ENCODE measurements at regions not wholly inside any gene's neighbourhood (a gene's known extent, or its start where the extent isn't known, plus 50 kb on each side); places are given as distances from the start of the nearest gene placed in this dataset.

DNA sequence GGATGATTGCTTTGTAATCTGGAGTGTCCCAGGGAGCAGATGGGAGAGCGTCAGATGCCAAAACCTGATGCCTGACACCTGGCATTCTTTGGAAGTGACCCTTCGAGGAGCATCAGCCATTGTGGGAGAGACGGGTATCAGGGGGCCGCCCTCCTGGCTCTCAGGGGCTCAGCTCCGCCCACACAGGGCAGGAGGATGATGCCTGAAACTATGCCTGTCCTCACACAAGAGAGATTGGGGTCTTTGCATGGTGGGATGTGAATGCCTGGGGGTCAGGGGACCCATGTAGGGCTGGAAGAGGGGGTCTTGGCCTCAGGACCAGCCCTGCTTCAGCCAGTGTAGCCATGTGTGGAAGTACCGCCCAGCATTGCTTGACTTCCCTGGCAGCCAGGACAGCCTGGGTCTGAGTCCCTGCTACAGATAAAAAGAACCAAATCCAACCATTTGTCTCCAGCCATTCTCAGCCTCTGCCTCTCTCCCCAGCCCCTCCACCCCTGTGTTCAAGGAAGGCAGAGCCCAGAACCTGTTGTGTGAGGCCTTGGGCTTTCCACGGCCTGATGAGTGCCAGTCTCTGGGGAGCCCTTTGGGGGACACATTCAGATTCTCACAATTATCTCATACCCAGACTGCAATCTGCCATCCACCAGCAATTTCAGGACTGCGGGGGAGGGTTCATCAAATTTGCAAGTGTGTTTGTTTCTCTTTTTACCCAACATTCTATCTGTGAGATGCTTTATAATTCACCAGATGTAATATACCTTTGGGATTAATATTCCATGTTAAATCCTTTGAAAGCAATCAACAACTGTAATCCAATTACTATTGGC is 371.2 kb downstream of the PREX1 start:
- no peaks in the 10 kb centered on the region for H3K9me3 ChIP-seq (ENCODE audit: insufficient read depth, low read depth)
- CTCF ChIA-PET: no interaction called here
- no TSS peak for BruUV-seq (replicated peaks)

DNA sequence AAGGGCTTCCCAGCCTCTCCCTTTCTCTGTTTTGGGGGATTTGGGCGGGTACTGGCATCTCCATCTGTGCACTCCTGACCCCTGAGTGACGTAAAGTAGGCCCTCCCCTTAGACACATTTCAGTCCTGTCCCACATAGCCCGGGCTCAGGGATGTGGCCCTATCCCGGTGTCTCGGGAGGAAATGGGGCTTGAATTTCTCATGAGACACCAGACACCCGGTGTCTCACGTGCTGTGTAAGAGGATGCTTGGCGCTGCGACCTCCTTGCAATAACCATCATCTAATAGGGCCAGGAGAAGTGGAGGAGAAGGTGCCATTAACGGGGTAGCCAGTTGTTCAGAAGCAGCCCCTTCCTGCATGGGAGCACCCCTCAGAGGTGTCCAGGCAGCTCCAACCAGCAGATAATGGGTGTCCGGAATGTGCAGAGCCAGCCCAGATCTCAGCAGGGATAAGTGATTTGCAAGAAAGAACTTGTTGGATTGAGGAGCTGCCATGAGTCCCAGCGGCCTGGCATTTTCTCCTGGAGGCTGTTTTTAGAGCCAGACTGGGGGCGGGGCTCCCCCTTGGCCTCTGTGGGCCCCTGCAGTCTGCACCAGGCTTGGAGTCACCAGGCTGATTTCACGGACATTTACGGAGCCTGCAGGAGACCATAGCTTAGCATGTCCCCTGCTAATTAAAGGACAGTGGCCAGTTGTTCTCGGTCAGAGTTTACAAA is 372.0 kb downstream of the PREX1 start:
- intact Hi-C loops (cut with micrococcal nuclease; ENCODE audit: unreplicated experiment): no loop called here
- no peaks in the 10 kb centered on the region for H3K36me3 ChIP-seq (ENCODE audit: low read depth)
- H3K4me2 ChIP-seq: no peak overlapping the region
- no peak overlapping the region for H3K4me3 ChIP-seq
- no peaks in the 10 kb centered on the region for H3K4me1 ChIP-seq (replicated peaks; ENCODE audit: insufficient read depth)
- no peaks in the 10 kb centered on the region for H3K79me2 ChIP-seq (ENCODE audit: low read depth)
- no TSS peak for BruUV-seq (replicated peaks)
- ChIA-PET POLR2A (ENCODE audit: unreplicated experiment) (interaction anchor here (0.7 kb wide), 1 partner anchor 63 kb away, joined by 3 read pairs; no protein-coding TSS in a partner anchor), CTCF (no interaction called here)
- H3K9me2 ChIP-seq (ENCODE audit: insufficient read depth): no peaks in the 10 kb centered on the region
- no peaks in the 10 kb centered on the region for H3F3A ChIP-seq (ENCODE audit: insufficient read depth, low read depth)
- TF ChIP-seq EZH2 (IDR thresholded peaks at IDR 0.05; ENCODE audit: low read depth): no peak
- TF ChIP-seq, protein P1, sequence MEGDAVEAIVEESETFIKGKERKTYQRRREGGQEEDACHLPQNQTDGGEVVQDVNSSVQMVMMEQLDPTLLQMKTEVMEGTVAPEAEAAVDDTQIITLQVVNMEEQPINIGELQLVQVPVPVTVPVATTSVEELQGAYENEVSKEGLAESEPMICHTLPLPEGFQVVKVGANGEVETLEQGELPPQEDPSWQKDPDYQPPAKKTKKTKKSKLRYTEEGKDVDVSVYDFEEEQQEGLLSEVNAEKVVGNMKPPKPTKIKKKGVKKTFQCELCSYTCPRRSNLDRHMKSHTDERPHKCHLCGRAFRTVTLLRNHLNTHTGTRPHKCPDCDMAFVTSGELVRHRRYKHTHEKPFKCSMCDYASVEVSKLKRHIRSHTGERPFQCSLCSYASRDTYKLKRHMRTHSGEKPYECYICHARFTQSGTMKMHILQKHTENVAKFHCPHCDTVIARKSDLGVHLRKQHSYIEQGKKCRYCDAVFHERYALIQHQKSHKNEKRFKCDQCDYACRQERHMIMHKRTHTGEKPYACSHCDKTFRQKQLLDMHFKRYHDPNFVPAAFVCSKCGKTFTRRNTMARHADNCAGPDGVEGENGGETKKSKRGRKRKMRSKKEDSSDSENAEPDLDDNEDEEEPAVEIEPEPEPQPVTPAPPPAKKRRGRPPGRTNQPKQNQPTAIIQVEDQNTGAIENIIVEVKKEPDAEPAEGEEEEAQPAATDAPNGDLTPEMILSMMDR (conservative IDR thresholded peaks at IDR 0.05): no peak
- H3K27ac ChIP-seq: no peak overlapping the region
- no peaks in the 10 kb centered on the region for H4K20me1 ChIP-seq (ENCODE audit: insufficient read depth)
- no peaks in the 10 kb centered on the region for H3K9me3 ChIP-seq (ENCODE audit: insufficient read depth, low read depth)
- 0 out of 2 replicates have a peak, but pooled peaks cover 30% of the 10 kb centered on the region for H3K27me3 ChIP-seq (ENCODE audit: insufficient read depth, low read depth)
- no peak overlapping the region for H2AFZ ChIP-seq
- no peak for DNase-seq

More for the DNA sequence above, 371.2 kb downstream of the PREX1 start:
- H3K79me2 ChIP-seq (ENCODE audit: low read depth): no peaks in the 10 kb centered on the region
- H3K4me3 ChIP-seq: no peak overlapping the region
- H3K9me2 ChIP-seq (ENCODE audit: insufficient read depth): no peaks in the 10 kb centered on the region
- no peak for DNase-seq
- H3F3A ChIP-seq (ENCODE audit: insufficient read depth, low read depth): no peaks in the 10 kb centered on the region
- H3K27ac ChIP-seq: no peak overlapping the region
- POLR2A ChIA-PET (ENCODE audit: unreplicated experiment): interaction anchor here (0.7 kb wide), 1 partner anchor 63 kb away, joined by 3 read pairs; no protein-coding TSS in a partner anchor
- TF ChIP-seq, protein P1 (conservative IDR thresholded peaks at IDR 0.05): no peak
- H4K20me1 ChIP-seq (ENCODE audit: insufficient read depth): no peaks in the 10 kb centered on the region
- H3K36me3 ChIP-seq (ENCODE audit: low read depth): no peaks in the 10 kb centered on the region
- 0 out of 2 replicates have a peak, but pooled peaks cover 30% of the 10 kb centered on the region for H3K27me3 ChIP-seq (ENCODE audit: insufficient read depth, low read depth)
- intact Hi-C loops (cut with micrococcal nuclease; ENCODE audit: unreplicated experiment): no loop called here
- no peak overlapping the region for H3K4me2 ChIP-seq
- H3K4me1 ChIP-seq (replicated peaks; ENCODE audit: insufficient read depth): no peaks in the 10 kb centered on the region
- no peak overlapping the region for H2AFZ ChIP-seq

DNA sequence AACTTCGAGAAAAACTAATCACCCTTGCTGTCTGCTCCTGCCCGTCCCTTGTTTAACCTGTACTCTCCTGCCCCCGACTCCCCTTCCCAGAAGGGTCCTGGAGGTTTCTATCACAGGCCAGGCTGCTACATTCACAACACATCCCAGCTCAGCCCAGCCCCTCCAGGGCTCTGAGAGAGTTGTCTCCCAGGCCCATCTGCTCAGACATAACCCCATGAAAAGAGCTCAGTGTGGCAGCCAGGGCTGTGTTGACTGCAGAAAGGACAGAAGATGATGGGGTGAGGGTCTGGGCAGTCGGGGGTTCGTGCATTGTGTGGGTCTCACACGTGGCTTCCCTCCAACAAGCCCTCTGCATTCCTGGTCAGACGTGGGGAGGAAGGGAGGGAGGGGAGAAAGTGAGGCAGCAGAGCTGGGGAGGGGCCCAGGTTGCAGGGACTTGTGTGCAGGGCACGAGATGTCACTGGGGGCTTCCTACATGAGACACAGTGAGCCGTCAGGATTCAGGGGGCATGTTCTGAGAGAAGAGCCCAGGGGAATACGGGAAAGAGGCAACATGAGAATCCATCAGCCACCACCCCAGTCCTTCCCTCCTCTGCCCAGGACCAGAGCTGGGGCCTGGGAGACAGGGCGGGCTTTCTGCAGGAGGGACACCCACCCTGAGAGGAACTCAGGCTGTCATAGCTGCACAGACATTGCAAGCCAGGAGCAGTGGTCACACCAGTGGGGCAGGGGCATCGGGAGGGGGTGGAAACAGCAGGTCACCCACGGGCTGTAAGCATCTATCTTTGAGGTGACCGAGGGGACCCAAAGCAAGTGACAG is 372.9 kb downstream of the PREX1 start:
- no peak for DNase-seq
- Histone ChIP-seq H4K20me1 (ENCODE audit: insufficient read depth) (no peaks in the 10 kb centered on the region), H3K9me2 (ENCODE audit: insufficient read depth) (no peaks in the 10 kb centered on the region), H3K4me2 (no peak overlapping the region), H3K4me1 (replicated peaks; ENCODE audit: insufficient read depth) (no peaks in the 10 kb centered on the region), H3F3A (ENCODE audit: insufficient read depth, low read depth) (no peaks in the 10 kb centered on the region), H3K79me2 (ENCODE audit: low read depth) (no peaks in the 10 kb centered on the region), H3K36me3 (ENCODE audit: low read depth) (no peaks in the 10 kb centered on the region), H3K4me3 (no peak overlapping the region), H3K9me3 (ENCODE audit: insufficient read depth, low read depth) (no peaks in the 10 kb centered on the region), H3K27ac (no peak overlapping the region), H3K27me3 (ENCODE audit: insufficient read depth, low read depth) (0 out of 2 replicates have a peak, but pooled peaks cover 30% of the 10 kb centered on the region), H2AFZ (no peak overlapping the region)
- intact Hi-C loops (cut with micrococcal nuclease; ENCODE audit: unreplicated experiment): no loop called here
- TF ChIP-seq, protein P1 (conservative IDR thresholded peaks at IDR 0.05): no peak
- no peak for TF ChIP-seq EZH2 (IDR thresholded peaks at IDR 0.05; ENCODE audit: low read depth)
- ChIA-PET POLR2A (ENCODE audit: unreplicated experiment) (no interaction called here), CTCF (no interaction called here)
- no TSS peak for BruUV-seq (replicated peaks)
